ENCODE measurements at regions not wholly inside any gene's neighbourhood (a gene's known extent, or its start where the extent isn't known, plus 50 kb on each side); places are given as distances from the start of the nearest gene placed in this dataset.
"Not testable (repeated sequence)": the region's sequence is repeated elsewhere in the genome, so short reads cannot be mapped to it uniquely, and the experiment has no call there.

DNA sequence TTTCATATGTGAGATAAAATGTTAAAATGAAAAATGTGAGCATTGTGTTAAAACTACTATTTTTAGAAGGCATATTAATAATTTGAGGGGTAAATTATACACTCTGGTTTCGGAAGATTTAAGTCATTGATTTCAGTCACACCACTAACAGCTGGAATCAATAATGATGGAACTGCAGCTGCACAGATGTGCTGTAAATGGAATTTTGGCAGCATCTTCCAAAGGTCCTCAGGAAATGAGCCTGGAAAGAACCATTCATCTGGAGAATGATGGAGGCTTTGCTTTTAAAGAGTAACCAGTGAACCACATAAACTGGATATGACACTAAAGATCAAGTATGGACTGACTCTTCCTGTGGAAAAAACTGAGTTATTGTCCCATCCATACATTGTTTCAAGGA is 759.0 kb upstream of the EPHA5 start:
- DNase-seq (ENCODE audit: low read depth in 2 of 2) = no peak

DNA sequence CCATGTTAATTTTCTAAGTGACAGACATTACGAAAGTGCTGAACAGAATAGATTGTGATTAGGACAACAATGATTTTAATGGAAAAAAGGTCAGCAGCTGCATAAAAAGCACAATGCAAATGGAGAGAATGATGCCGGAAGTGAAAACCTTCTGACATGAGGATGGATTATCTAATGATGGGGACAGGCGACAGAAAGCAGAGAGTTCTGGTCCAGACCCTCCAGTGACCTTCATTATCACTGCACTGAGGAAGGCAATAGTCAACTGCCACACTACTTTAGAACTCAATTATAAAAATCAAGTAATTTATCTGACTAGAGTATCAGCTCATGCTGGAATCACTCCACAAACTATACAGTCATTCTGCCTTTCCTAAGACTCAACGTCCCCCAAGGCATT is 746.1 kb upstream of the EPHA5 start:
- DNase-seq (ENCODE audit: low read depth in 2 of 2) = no peak

DNA sequence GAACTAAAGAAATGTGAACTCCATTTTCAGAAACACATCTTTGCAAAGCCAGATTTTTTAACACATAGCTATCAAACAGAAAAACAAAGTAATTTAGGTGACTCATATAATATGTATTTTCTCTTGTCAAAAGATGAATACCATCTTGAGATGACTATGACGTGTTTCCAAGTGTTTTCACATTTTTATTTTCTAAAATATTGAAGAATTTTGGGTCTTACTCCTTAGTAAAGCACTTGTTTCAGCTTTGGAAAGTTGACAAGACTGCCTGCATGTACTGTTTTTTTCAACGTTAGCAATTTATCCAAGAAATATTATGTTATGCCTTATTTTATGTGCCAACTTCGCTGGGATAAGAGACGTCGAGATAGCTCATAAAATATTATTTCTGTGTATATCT is 733.9 kb upstream of the EPHA5 start:
- no peak for DNase-seq (ENCODE audit: low read depth in 2 of 2)

DNA sequence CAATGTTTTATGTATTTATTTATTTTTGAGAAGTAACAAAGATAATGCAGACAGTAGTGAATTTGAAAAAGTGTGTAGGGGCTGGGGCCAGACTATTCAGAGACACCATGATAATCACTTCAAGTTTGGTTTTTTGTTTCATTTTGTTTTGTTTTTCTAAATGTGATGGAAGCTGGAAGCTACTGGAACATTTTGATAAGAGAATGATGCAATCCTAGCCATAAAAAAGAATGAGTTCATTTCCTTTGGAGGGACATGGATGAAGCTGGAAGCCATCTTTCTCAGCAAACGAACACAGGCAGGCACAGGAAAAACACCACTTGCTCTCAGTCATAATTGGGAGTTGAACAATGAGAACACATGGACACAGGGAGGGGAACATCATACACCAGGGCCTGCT is 706.6 kb upstream of the EPHA5 start:
- no peak for DNase-seq (ENCODE audit: low read depth in 2 of 2)

DNA sequence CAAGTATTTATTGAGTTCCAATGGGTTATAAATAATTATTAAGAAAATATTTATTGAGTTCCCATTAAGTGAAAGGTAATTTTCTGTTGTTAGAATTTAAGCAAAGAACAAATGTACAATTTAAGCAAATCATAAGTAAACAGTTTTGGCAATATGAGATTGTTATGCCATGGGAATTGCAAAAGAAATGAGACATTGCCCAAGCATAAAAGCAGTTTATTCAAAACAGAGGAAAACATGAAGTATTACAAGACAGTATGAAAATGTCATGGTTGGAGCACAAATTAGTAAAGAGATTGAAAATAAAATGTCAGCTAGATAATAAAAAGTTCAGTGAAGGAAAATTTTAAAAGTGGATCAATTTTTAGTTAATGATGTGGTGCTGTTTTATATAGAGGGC is 706.1 kb upstream of the EPHA5 start:
- no peak for DNase-seq (ENCODE audit: low read depth in 2 of 2)

- DNase-seq (ENCODE audit: low read depth in 2 of 2) = no peak
Measured at GRCh38 chr4:66373268-66373667, 703.0 kb upstream of the EPHA5 start.

DNA sequence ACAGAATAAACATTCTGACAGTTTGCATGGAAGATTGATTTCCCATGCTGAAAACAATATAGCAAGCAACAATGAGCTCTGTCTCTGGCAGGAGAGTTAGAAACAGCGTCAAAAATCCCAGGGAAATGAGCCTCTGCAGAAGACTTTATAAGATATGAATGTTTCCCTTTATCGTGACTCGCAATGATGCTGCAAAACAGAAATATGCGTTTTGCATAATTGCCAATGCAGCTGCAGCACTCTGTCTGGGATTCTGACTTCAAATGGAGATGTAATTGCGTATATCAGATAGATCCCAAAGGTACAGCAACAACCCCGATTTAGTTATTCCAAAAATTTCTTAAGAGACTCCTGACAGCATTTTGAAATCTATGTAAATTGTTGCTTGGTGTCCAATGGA is 702.4 kb upstream of the EPHA5 start:
- DNase-seq (ENCODE audit: low read depth in 2 of 2) = no peak

DNA sequence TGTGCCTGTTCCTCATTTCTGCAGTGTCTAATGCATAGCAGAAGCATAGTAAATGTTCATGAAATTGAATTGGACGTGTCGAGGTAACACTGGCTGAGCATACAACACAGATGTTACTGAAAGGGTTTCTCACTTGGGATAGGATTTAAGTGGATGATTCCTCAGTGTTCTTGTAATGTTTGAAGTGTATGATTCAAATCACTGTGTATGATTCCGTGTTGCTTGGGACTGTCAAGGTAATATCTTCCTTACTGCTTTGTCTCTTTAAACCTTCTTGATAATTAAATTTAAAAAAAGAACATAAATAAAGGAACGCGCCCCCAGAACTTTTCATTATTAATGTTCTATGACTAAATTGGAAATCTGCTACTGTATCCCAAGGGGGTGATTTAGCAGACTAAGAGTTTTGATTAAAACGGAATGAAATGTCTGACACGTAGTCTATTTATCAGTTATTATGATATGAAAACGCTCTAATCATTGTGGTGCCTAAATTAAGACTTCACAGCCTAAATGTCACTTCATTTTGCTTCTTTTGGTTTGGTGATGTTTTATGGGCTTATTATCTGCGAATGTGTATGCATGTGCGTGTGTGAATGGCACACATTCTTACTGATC is 696.9 kb upstream of the EPHA5 start:
- no peak for DNase-seq (ENCODE audit: low read depth in 2 of 2)

GRCh38 chr4:66360395-66360794 is 690.1 kb upstream of the EPHA5 start:
- not testable (repeated sequence) for DNase-seq (ENCODE audit: low read depth in 2 of 2)

GRCh38 chr4:66357316-66357715 is 687.0 kb upstream of the EPHA5 start:
- no peak for DNase-seq (ENCODE audit: low read depth in 2 of 2)

DNA sequence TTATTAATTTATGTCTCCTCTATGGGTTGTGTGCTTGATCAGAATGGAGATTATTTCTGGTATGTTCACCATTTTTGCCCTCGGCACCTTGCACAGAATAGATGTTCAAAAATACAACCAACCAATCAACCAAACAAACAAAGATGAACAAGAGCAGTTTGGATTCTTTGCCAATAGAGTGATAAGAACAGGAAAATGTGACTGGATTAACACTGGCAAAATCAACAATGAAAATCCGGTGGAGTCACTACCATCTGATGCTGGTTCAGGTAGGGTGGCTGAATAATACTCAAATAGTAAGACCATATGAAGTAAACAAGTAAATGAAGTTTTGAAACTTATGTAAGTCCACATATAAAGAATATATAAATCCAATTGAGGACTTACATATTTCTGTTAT is 685.0 kb upstream of the EPHA5 start:
- DNase-seq (ENCODE audit: low read depth in 2 of 2) = no peak

DNA sequence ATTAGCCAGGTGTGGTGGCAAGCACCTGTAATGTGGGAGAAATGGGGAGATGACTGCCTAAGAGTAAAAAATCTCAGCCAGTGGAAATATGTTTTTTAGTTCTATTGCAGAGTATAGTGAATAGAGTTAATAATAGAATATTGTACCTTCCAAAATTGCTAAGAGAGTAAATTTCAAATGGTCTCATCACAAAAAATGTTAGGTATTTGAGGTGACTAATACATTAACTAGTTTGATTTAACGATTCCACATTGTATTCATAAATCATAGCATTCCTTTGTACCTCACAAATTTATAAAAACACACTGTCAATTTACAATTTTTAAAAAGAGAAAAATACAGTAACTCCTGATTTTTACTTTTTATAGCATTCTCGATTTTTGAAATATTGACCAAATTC is 681.5 kb upstream of the EPHA5 start:
- DNase-seq (ENCODE audit: low read depth in 2 of 2) = no peak

GRCh38 chr4:66340286-66340893 is 670.1 kb upstream of the EPHA5 start:
- DNase-seq (ENCODE audit: low read depth in 2 of 2) = no peak

DNA sequence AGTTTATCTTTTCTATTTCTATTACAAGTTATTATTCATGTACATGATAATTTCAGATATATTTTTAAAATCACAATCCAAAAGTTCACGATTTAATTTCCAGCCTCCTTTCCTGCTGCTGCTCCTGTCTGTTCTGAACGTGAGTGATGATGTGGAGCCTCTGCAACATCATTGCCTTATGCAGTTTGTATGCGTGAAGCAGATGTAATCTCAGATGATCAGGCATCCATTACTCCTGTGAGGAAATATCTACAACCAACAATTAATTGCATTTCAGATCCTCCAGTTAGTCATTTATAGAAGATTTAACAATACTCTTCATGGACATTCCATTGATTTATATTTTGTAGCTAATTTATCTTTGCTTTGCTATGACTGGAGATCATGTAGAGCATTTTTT is 668.7 kb upstream of the EPHA5 start:
- no peak for DNase-seq (ENCODE audit: low read depth in 2 of 2)

GRCh38 chr4:66331761-66332160 is 661.5 kb upstream of the EPHA5 start:
- no peak for DNase-seq (ENCODE audit: low read depth in 2 of 2)

GRCh38 chr4:66330125-66330524 is 659.8 kb upstream of the EPHA5 start:
- DNase-seq (ENCODE audit: low read depth in 2 of 2) = no peak

GRCh38 chr4:66328803-66329574 is 658.7 kb upstream of the EPHA5 start:
- no peak for DNase-seq (ENCODE audit: low read depth in 2 of 2)

GRCh38 chr4:66307641-66308438 is 637.6 kb upstream of the EPHA5 start:
- DNase-seq (ENCODE audit: low read depth in 2 of 2) = no peak

DNA sequence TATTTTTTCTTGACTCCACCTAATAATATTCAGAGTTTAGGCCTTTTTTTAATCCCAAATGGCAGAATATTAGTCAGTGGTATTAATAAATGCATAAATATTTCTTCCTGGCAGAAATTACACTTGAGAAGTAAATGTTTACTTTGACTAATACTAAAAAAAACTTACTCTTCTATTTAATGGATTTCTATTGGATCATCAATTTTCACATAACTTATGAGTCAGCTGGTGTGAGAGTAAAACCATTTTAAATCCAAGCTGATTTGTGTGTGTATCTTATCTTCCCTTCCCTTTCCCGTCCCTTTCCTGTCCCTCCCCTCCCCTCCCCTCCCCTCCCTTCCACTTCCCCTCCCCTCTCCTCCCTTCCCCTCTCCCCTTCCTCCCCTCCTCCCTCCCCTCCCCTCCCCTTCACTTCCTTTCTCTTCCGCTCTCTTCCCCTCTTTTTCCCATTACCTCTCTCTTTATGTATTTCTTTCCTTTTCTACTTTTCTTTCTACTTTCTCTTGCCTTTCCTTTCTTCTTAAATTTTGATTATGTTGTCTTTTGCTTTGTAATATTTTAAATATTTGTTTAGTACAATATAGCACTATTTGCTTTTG is 630.1 kb upstream of the EPHA5 start:
- DNase-seq (ENCODE audit: low read depth in 2 of 2) = no peak

- no peak for DNase-seq (ENCODE audit: low read depth in 2 of 2)
Measured at GRCh38 chr4:66298569-66298968, 628.3 kb upstream of the EPHA5 start.

DNA sequence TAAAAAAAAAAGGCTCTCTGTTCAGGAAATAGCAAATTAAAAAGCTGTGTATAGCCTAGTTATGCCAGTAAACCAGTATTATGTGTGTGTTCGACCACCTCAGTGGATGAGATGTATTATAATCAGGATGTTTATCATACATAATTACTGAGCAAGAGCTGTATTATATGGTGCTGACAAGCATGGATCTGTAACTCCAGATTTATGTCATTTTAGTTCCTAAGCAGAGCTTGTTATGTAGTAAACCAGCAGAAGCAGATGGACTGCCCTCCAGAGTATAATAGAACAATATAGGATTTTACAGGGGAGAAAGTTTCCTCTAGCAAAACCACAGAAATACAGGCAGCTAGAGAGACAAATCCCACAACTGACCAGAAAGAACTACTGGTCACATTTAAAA is 627.4 kb upstream of the EPHA5 start:
- no peak for DNase-seq (ENCODE audit: low read depth in 2 of 2)

GRCh38 chr4:66294638-66295037 is 624.3 kb upstream of the EPHA5 start:
- DNase-seq (ENCODE audit: low read depth in 2 of 2) = no peak
